Panc1 (cell line): ENCODE measurements at regions not wholly inside any gene's neighbourhood (a gene's known extent, or its start where the extent isn't known, plus 50 kb on each side); places are given as distances from the start of the nearest gene placed in this dataset.

Experiments
- ATAC-seq: fragments of 200-7000 bp; cut with Tn5 transposase; 2 replicates; pipeline ENCODE4 v1.9.1; 2020; ENCODE audit warnings: mild to moderate bottlenecking, moderate library complexity
- BruUV-seq: library from RNA; stranded (reverse); fragments of 400-500 nt; replicated peaks from 2 replicates; lab custom pipeline; 2021; lab: Mats Ljungman, UMichigan
- CTCF ChIA-PET: fragments of 300-600 bp; sonication (Branson Sonifier 250); formaldehyde crosslinking; loops from one replicate; lab custom pipeline; 2022; ENCODE audit warnings: antibody characterized with exemption; lab: Charles Lee
- POLR2A ChIA-PET: fragments of 300-600 bp; sonication (Branson Sonifier 250); formaldehyde crosslinking; loops from one replicate; lab custom pipeline; 2022; ENCODE audit warnings: antibody characterized with exemption; lab: Charles Lee
- DNase-seq: peaks from one replicate; pipeline ENCODE4 v3.0.0-alpha.2; 2010; ENCODE audit warnings: low read depth, low spot score
- H3K27ac ChIP-seq: 2 replicates; pipeline ENCODE4 v1.5.1; 2011; ENCODE audit warnings: mild to moderate bottlenecking, low read length, inconsistent platforms
- H3K27me3 ChIP-seq: fragments of 200-500 bp; sonication (Bioruptor generic); 2 replicates; pipeline ENCODE4 v1.6.0; 2014; ENCODE audit warnings: low read length, inconsistent platforms; ENCODE audit not compliant: control insufficient read depth, insufficient read depth
- H3K36me3 ChIP-seq: fragments of 200-500 bp; sonication (Bioruptor generic); 2 replicates; pipeline ENCODE4 v1.5.1; 2014; ENCODE audit warnings: inconsistent platforms, mild to moderate bottlenecking, low read length, moderate library complexity; ENCODE audit not compliant: control insufficient read depth, insufficient read depth
- H3K4me1 ChIP-seq: 2 replicates; pipeline ENCODE4 v1.5.1; 2011; ENCODE audit warnings: inconsistent platforms, mild to moderate bottlenecking, low read length, moderate library complexity; ENCODE audit not compliant: control insufficient read depth, insufficient read depth
- H3K4me3 ChIP-seq, 2 experiments: 2 replicates each; pipeline ENCODE4 v1.5.1; 2011 to 2012; ENCODE audit warnings: low read depth in 2 of 2, low read length in 2 of 2, mild to moderate bottlenecking in 2 of 2, inconsistent platforms in 1 of 2, moderate library complexity in 1 of 2
- H3K9me3 ChIP-seq: fragments of 200-500 bp; sonication (Bioruptor generic); 2 replicates; pipeline ENCODE4 v1.5.1; 2014; ENCODE audit warnings: low read depth, mild to moderate bottlenecking, inconsistent platforms, low read length, moderate library complexity; ENCODE audit not compliant: control insufficient read depth, insufficient read depth
- POLR2AphosphoS5 ChIP-seq: IDR thresholded peaks from 2 replicates; pipeline ENCODE4 v1.6.1; 2012; ENCODE audit warnings: mild to moderate bottlenecking, low read depth, low read length, moderate library complexity
- SIN3A ChIP-seq: IDR thresholded peaks from 2 replicates; pipeline ENCODE4 v1.6.1; 2012; ENCODE audit warnings: low read depth, mild to moderate bottlenecking, low read length, moderate library complexity, borderline replicate concordance; ENCODE audit not compliant: insufficient read depth
- TCF7L2 ChIP-seq: IDR thresholded peaks from 2 replicates; pipeline ENCODE4 v1.6.1; 2011; ENCODE audit warnings: mild to moderate bottlenecking, low read depth, low read length, inconsistent platforms
- in situ Hi-C: cut with HindIII; loops from 2 replicates; pipeline ENCODE4 v1.10.0; 2016; ENCODE audit warnings: low sequenced_read_pairs, low pct_unique_long_range_greater_than_20kb
- intact Hi-C: fragments of 100-400 bp; cut with micrococcal nuclease; formaldehyde crosslinking; loops from one replicate; pipeline ENCODE4 v1.10.0; 2022; ENCODE audit not compliant: unreplicated experiment
- TF ChIP-seq, protein P1 (sequence below): fragments of 450-650 bp; IDR thresholded peaks from 2 replicates; pipeline ENCODE4 v1.5.1; 2017; ENCODE audit warnings: mild to moderate bottlenecking
- TF ChIP-seq, protein P2 (sequence below), 2 experiments: IDR thresholded peaks; 2 replicates each; pipeline ENCODE4 v1.6.1; 2011 to 2012; ENCODE audit warnings: low read depth in 2 of 2, control low read depth in 1 of 2, low read length in 1 of 2, mild to moderate bottlenecking in 1 of 2, moderate library complexity in 1 of 2; ENCODE audit not compliant: insufficient read depth in 1 of 2

DNA sequence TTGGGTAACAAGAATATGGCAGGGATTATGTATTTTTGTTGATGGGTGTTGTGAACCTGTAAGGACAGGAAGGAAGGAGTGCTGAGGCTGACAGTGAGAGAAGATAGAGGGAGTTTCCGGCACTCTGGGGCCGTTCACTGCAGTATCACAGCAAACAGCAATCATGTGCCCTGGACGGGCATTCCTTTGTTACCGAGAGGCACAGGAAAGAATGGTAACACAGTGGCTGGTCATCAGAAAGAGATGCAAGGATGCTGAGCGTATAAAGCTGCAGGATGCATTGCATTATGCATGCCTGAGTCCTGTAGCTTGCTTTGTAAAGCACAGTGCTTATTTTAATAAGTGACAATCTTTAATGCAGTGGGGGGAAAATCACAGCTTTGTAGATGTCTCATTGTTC is 286.8 kb downstream of the RPS24 start:
- intact Hi-C loops (no loop called here), in situ Hi-C loops (no loop called here)
- Histone ChIP-seq H3K27ac (no peak overlapping the region), H3K27me3 (no peaks in the 10 kb centered on the region), H3K9me3 (no peaks in the 10 kb centered on the region; the same call in 1 of the 2 replicates), H3K4me1 (no peaks in the 10 kb centered on the region), H3K4me3 (no peak overlapping the region), H3K36me3 (no peaks in the 10 kb centered on the region)
- BruUV-seq, result no TSS peak
- ChIA-PET CTCF (no interaction called here), POLR2A (no interaction called here)
- DNase-seq (no peak), ATAC-seq (no peak)
- TF ChIP-seq, protein P1, sequence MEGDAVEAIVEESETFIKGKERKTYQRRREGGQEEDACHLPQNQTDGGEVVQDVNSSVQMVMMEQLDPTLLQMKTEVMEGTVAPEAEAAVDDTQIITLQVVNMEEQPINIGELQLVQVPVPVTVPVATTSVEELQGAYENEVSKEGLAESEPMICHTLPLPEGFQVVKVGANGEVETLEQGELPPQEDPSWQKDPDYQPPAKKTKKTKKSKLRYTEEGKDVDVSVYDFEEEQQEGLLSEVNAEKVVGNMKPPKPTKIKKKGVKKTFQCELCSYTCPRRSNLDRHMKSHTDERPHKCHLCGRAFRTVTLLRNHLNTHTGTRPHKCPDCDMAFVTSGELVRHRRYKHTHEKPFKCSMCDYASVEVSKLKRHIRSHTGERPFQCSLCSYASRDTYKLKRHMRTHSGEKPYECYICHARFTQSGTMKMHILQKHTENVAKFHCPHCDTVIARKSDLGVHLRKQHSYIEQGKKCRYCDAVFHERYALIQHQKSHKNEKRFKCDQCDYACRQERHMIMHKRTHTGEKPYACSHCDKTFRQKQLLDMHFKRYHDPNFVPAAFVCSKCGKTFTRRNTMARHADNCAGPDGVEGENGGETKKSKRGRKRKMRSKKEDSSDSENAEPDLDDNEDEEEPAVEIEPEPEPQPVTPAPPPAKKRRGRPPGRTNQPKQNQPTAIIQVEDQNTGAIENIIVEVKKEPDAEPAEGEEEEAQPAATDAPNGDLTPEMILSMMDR, result no peak
- TF ChIP-seq SIN3A, result no peak
- no peak for TF ChIP-seq TCF7L2
- TF ChIP-seq POLR2AphosphoS5, result no peak
- TF ChIP-seq, protein P2, sequence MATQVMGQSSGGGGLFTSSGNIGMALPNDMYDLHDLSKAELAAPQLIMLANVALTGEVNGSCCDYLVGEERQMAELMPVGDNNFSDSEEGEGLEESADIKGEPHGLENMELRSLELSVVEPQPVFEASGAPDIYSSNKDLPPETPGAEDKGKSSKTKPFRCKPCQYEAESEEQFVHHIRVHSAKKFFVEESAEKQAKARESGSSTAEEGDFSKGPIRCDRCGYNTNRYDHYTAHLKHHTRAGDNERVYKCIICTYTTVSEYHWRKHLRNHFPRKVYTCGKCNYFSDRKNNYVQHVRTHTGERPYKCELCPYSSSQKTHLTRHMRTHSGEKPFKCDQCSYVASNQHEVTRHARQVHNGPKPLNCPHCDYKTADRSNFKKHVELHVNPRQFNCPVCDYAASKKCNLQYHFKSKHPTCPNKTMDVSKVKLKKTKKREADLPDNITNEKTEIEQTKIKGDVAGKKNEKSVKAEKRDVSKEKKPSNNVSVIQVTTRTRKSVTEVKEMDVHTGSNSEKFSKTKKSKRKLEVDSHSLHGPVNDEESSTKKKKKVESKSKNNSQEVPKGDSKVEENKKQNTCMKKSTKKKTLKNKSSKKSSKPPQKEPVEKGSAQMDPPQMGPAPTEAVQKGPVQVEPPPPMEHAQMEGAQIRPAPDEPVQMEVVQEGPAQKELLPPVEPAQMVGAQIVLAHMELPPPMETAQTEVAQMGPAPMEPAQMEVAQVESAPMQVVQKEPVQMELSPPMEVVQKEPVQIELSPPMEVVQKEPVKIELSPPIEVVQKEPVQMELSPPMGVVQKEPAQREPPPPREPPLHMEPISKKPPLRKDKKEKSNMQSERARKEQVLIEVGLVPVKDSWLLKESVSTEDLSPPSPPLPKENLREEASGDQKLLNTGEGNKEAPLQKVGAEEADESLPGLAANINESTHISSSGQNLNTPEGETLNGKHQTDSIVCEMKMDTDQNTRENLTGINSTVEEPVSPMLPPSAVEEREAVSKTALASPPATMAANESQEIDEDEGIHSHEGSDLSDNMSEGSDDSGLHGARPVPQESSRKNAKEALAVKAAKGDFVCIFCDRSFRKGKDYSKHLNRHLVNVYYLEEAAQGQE (IDR thresholded peaks at IDR 0.05; ENCODE audit: insufficient read depth in 1 of 2, low read depth in 2 of 2, low read length in 1 of 2), result no peak

DNA sequence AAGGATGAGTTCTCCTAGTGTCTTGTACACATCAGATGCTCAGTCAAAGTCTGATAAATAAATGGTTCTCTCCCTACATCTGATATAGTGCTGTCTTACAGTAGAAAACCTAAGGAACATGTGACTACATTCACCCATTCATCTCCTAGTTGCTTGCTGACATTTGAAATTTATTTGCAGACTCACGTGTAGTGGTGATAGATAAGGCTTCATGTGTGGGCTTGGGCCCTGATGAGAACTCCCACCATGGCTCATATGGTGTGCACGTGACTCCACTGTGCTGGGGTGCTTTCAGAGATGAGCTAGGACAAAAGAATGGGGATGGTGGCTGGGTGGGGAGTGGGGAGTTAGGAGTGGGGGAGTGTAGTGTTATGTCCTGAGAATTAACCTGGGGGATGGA is 287.3 kb downstream of the RPS24 start:
- ATAC-seq (no peak), DNase-seq (no peak)
- TF ChIP-seq POLR2AphosphoS5, result no peak
- TF ChIP-seq TCF7L2, result no peak
- TF ChIP-seq, protein P2 (IDR thresholded peaks at IDR 0.05; ENCODE audit: insufficient read depth in 1 of 2, low read depth in 2 of 2, low read length in 1 of 2), result no peak
- TF ChIP-seq, protein P1, result no peak
- TF ChIP-seq SIN3A, result no peak
- Histone ChIP-seq H3K9me3 (peaks cover 1% of the 10 kb centered on the region; the same call in 1 of the 2 replicates), H3K36me3 (no peaks in the 10 kb centered on the region), H3K27ac (no peak overlapping the region), H3K4me3 (no peak overlapping the region), H3K4me1 (no peaks in the 10 kb centered on the region), H3K27me3 (no peaks in the 10 kb centered on the region)
- CTCF ChIA-PET, result no interaction called here
- POLR2A ChIA-PET, result no interaction called here
- in situ Hi-C loops, result no loop called here
- no TSS peak for BruUV-seq
- intact Hi-C loops, result no loop called here
